Osteoblast (primary cell): ENCODE measurements at regions not wholly inside any gene's neighbourhood (a gene's known extent, or its start where the extent isn't known, plus 50 kb on each side); places are given as distances from the start of the nearest gene placed in this dataset.
A peak's percentile ranks its signal among the peaks of the same experiment; 100 is the strongest.
"Not testable (repeated sequence)": the region's sequence is repeated elsewhere in the genome, so short reads cannot be mapped to it uniquely, and the experiment has no call there.

ENCODE experiments used
- DNase-seq: peaks from one replicate; pipeline ENCODE4 v3.0.0; 2011; ENCODE audit warnings: low spot score, mixed read lengths; ENCODE audit not compliant: insufficient read length; ENCODE audit errors: missing footprints
- H2AFZ ChIP-seq: 2 replicates; pipeline ENCODE4 v1.6.0; 2011; ENCODE audit warnings: mild to moderate bottlenecking, low read length
- H3K27ac ChIP-seq: 2 replicates; pipeline ENCODE4 v1.5.1; 2011; ENCODE audit warnings: mild to moderate bottlenecking, low read depth, low read length, moderate library complexity
- H3K27me3 ChIP-seq: 2 replicates; pipeline ENCODE4 v1.6.0; 2012; ENCODE audit warnings: mild to moderate bottlenecking, control low read depth, inconsistent platforms, low read length, moderate library complexity; ENCODE audit not compliant: insufficient read depth
- H3K36me3 ChIP-seq: 2 replicates; pipeline ENCODE4 v1.5.1; 2011; ENCODE audit warnings: mild to moderate bottlenecking, low read length, control low read depth, moderate library complexity; ENCODE audit not compliant: insufficient read depth
- H3K4me1 ChIP-seq: 2 replicates; pipeline ENCODE4 v1.5.1; 2011; ENCODE audit warnings: mild to moderate bottlenecking, low read length, control low read depth, moderate library complexity; ENCODE audit not compliant: insufficient read depth
- H3K4me2 ChIP-seq: 2 replicates; pipeline ENCODE4 v1.6.0; 2011; ENCODE audit warnings: mild to moderate bottlenecking, low read length; ENCODE audit not compliant: insufficient read depth
- H3K4me3 ChIP-seq: fragments of 200-600 bp; sonication (generic); 3 replicates; pipeline ENCODE4 v1.5.1; 2012; ENCODE audit warnings: mild to moderate bottlenecking, low read length, inconsistent platforms; ENCODE audit not compliant: insufficient read depth
- H3K79me2 ChIP-seq: 2 replicates; pipeline ENCODE4 v1.6.0; 2012; ENCODE audit warnings: mild to moderate bottlenecking, low read length, control low read depth, inconsistent platforms; ENCODE audit not compliant: insufficient read depth
- H3K9me3 ChIP-seq: 2 replicates; pipeline ENCODE4 v1.5.1; 2011; ENCODE audit warnings: low read depth, low read length, control low read depth
- H4K20me1 ChIP-seq: 2 replicates; pipeline ENCODE4 v1.6.0; 2012; ENCODE audit warnings: mild to moderate bottlenecking, low read length, control low read depth; ENCODE audit not compliant: insufficient read depth
- TF ChIP-seq, protein P1 (sequence below): IDR thresholded peaks from 2 replicates; pipeline ENCODE4 v1.5.1; 2011; ENCODE audit warnings: mild to moderate bottlenecking, low read depth, low read length, moderate library complexity; ENCODE audit errors: extremely low read depth

- Histone ChIP-seq H3K79me2 (no peaks in the 10 kb centered on the region), H3K4me3 (no peak overlapping the region), H3K4me2 (no peak overlapping the region), H3K9me3 (no peaks in the 10 kb centered on the region), H2AFZ (no peak overlapping the region), H3K4me1 (no peaks in the 10 kb centered on the region), H4K20me1 (no peaks in the 10 kb centered on the region), H3K36me3 (no peaks in the 10 kb centered on the region), H3K27me3 (peaks cover 6% of the 10 kb centered on the region), H3K27ac (no peak overlapping the region)
- TF ChIP-seq, protein P1, sequence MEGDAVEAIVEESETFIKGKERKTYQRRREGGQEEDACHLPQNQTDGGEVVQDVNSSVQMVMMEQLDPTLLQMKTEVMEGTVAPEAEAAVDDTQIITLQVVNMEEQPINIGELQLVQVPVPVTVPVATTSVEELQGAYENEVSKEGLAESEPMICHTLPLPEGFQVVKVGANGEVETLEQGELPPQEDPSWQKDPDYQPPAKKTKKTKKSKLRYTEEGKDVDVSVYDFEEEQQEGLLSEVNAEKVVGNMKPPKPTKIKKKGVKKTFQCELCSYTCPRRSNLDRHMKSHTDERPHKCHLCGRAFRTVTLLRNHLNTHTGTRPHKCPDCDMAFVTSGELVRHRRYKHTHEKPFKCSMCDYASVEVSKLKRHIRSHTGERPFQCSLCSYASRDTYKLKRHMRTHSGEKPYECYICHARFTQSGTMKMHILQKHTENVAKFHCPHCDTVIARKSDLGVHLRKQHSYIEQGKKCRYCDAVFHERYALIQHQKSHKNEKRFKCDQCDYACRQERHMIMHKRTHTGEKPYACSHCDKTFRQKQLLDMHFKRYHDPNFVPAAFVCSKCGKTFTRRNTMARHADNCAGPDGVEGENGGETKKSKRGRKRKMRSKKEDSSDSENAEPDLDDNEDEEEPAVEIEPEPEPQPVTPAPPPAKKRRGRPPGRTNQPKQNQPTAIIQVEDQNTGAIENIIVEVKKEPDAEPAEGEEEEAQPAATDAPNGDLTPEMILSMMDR = no peak
- DNase-seq = no peak
Measured at GRCh38 chr18:59983506-59983905, 83.7 kb downstream of the PMAIP1 start.

GRCh38 chr18:59980188-59980637 is 80.4 kb downstream of the PMAIP1 start:
- no peak overlapping the region for H3K4me3 ChIP-seq
- TF ChIP-seq, protein P1 = no peak
- no peaks in the 10 kb centered on the region for H3K4me1 ChIP-seq
- H3K27ac ChIP-seq = no peak overlapping the region
- no peak overlapping the region for H2AFZ ChIP-seq
- no peaks in the 10 kb centered on the region for H3K36me3 ChIP-seq
- no peaks in the 10 kb centered on the region for H4K20me1 ChIP-seq
- no peaks in the 10 kb centered on the region for H3K9me3 ChIP-seq
- H3K27me3 ChIP-seq = peaks cover 6% of the 10 kb centered on the region
- H3K79me2 ChIP-seq = no peaks in the 10 kb centered on the region
- no peak overlapping the region for H3K4me2 ChIP-seq
- DNase-seq = no peak

DNA sequence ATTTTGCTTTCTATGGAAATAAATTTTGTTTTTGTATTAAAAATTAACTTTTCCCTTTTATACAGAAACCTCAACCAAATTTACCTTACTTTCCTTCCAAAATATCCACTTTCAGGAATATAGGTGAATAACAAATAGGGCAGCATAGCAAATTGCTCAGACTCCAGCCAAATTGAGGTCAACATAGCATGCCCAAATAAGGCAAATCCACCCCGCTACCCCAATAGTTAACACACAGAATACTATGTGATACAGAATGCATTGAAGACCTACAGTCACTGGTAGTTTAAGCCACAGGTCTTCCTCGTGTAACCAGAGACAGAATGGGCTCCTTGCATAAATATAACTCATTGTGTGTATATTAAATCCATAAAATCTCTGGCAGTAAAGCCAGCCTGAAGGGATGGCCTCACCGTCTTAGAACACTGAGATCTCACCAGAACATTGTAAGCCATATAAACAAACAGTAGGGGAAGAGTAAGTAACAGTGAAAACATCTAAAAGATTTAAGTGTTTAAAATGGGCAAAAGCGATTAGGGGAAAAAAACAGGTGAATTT is 72.2 kb downstream of the PMAIP1 start:
- peaks cover 41% of the 10 kb centered on the region for H3K27me3 ChIP-seq
- H3K4me1 ChIP-seq = no peaks in the 10 kb centered on the region
- no peak overlapping the region for H3K27ac ChIP-seq
- H2AFZ ChIP-seq = no peak overlapping the region
- H3K4me2 ChIP-seq = no peak overlapping the region
- TF ChIP-seq, protein P1 = no peak
- H4K20me1 ChIP-seq = no peaks in the 10 kb centered on the region
- no peak overlapping the region for H3K4me3 ChIP-seq
- H3K79me2 ChIP-seq = no peaks in the 10 kb centered on the region
- H3K36me3 ChIP-seq = no peaks in the 10 kb centered on the region
- DNase-seq = no peak
- H3K9me3 ChIP-seq = no peaks in the 10 kb centered on the region

DNA sequence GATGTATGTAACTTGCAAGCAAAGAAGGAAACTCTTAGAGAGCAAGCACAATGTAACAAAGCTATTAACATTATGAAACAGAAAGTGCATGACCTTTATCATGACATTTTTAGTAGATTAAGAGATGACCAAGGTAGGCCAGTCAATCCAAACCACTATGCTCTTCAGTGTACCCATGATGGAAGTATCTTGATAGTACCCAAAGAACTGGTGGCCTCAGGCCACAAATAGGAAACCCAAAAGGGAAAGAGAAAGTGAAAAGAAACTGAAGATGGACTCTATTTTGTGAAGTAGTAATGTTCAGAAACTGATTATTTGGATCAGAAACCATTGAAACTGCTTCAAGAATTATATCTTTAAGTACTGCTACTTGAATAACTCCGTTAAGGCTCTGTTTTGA is 71.3 kb downstream of the PMAIP1 start:
- not testable (repeated sequence) for H3K4me2 ChIP-seq, H3K9me3 ChIP-seq, DNase-seq, H2AFZ ChIP-seq, H3K4me1 ChIP-seq, H3K36me3 ChIP-seq, H4K20me1 ChIP-seq, H3K79me2 ChIP-seq, H3K4me3 ChIP-seq, H3K27ac ChIP-seq
- peaks cover 48% of the 10 kb centered on the region for H3K27me3 ChIP-seq

DNA sequence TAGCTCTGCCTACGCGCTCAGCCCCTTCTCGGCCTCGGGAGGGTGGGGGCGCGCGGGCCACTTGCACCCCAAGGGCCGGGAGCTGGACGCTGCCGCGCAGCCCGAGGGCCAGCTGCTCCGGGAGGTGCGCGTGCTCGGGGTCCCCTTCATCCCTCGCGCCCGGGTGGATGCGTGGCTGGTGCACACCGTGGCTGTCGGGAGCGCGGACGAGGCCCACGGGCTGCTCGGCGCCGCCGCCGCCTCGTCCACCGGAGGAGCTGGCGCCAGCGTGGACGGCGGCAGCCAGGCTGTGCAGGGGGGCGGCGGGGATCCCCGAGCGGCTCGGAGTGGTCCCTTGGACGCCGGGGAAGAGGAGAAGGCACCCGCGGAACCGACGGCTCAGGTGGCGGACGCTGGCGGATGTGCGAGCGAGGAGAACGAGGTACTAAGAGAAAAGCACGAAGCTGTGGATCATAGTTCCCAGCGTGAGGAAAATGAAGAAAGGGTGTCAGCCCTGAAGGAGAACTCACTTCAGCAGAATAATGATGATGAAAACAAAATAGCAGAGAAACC is 69.8 kb downstream of the PMAIP1 start:
- H3K36me3 ChIP-seq, DNase-seq, H3K9me3 ChIP-seq, H3K4me1 ChIP-seq, H2AFZ ChIP-seq, H3K79me2 ChIP-seq, H3K27ac ChIP-seq, H4K20me1 ChIP-seq: not testable (repeated sequence)
- Histone ChIP-seq H3K4me2 (peak overlapping the region; percentile 49), H3K27me3 (peaks cover 63% of the 10 kb centered on the region), H3K4me3 (peak overlapping the region; percentile 26)
